NT2/D1 (cell line): ENCODE measurements at regions not wholly inside any gene's neighbourhood (a gene's known extent, or its start where the extent isn't known, plus 50 kb on each side); places are given as distances from the start of the nearest gene placed in this dataset.

Experiments
- SUZ12 ChIP-seq: IDR thresholded peaks from 2 replicates; pipeline ENCODE4 v1.6.1; 2011; ENCODE audit not compliant: insufficient read length, insufficient read depth; ENCODE audit errors: extremely low read depth
- YY1 ChIP-seq: IDR thresholded peaks from 2 replicates; pipeline ENCODE4 v1.6.1; 2011; ENCODE audit not compliant: insufficient read length, insufficient read depth
- ZNF274 ChIP-seq: IDR thresholded peaks from 2 replicates; pipeline ENCODE4 v1.6.1; 2011; ENCODE audit warnings: mild to moderate bottlenecking, low read depth, low read length

DNA sequence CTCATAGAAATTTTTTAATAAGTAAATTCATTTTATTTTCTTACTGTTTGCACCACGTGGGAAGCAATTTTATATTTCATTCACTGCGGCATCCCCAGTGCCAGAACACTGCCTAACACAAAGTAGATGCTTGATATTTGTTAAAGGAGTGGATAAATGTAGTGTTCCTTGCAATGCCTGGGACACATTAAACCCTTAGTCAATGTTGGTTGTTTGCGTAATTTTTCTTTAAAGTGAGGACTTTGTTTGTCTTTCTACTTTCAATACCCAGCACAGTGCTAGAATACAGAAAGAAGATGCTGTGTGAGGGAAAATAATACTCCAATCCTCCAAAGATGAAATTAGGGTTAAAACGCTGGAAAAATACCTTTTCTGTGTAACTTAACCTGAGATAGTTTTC lies 299.3 kb downstream of the MAP2K6 start:
- no peak for TF ChIP-seq ZNF274
- no peak for TF ChIP-seq YY1
- no peak for TF ChIP-seq SUZ12
